Colonic mucosa (tissue), 4 donors: ENCODE measurements at regions not wholly inside any gene's neighbourhood (a gene's known extent, or its start where the extent isn't known, plus 50 kb on each side); places are given as distances from the start of the nearest gene placed in this dataset.

ENCODE experiments used
- DNase-seq: peaks from one replicate; pipeline ENCODE4 v3.0.0-alpha.2; 2020
- H3K27ac ChIP-seq: fragments of 200-600 bp; one replicate; pipeline ENCODE4 v1.8.0; 2021
- H3K27me3 ChIP-seq: fragments of 200-600 bp; one replicate; pipeline ENCODE4 v1.8.0; 2021
- H3K36me3 ChIP-seq: fragments of 200-600 bp; one replicate; pipeline ENCODE4 v1.8.0; 2021
- H3K4me1 ChIP-seq: fragments of 200-600 bp; one replicate; pipeline ENCODE4 v1.8.0; 2021; ENCODE audit warnings: mild to moderate bottlenecking
- H3K4me3 ChIP-seq: fragments of 200-600 bp; one replicate; pipeline ENCODE4 v1.8.0; 2021
- H3K9ac ChIP-seq, 2 donors: one replicate each; pipeline ENCODE4 v1.7.0; 2013; ENCODE audit warnings: control low read depth in 2 of 2, low read depth in 2 of 2, low read length in 2 of 2
- H3K9me3 ChIP-seq: fragments of 200-600 bp; one replicate; pipeline ENCODE4 v1.8.0; 2021
- CTCF ChIP-seq: fragments of 200-600 bp; IDR thresholded peaks from one replicate; pipeline ENCODE4 v1.8.0; 2022; ENCODE audit warnings: antibody characterized with exemption, mild to moderate bottlenecking
- intact Hi-C: fragments of 100-400 bp; cut with DNase I; formaldehyde crosslinking; loops from one replicate; pipeline ENCODE4 v1.14.1; 2022
- donor health status: healthy.
- donor health status: DM: no; HTN: no; CAD: no.
- donor health status: DM: no; HTN: no; CAD: no.

- no peak overlapping the region for H3K27ac ChIP-seq
- H3K4me1 ChIP-seq: no peaks in the 10 kb centered on the region
- no peak for TF ChIP-seq CTCF
- no peak overlapping the region for H3K4me3 ChIP-seq
- H3K36me3 ChIP-seq: no peaks in the 10 kb centered on the region
- H3K27me3 ChIP-seq: no peaks in the 10 kb centered on the region
- intact Hi-C loops: no loop called here
- no peak for DNase-seq
- no peaks in the 10 kb centered on the region for H3K9me3 ChIP-seq
- no peak overlapping the region for H3K9ac ChIP-seq
Observed at GRCh38 chr15:100764778-100765466, 114.7 kb upstream of the ALDH1A3 start.

GRCh38 chr15:100765467-100766241, 114.0 kb upstream of the ALDH1A3 start:
- Histone ChIP-seq H3K9ac (no peak overlapping the region), H3K36me3 (no peaks in the 10 kb centered on the region), H3K4me3 (no peak overlapping the region), H3K27ac (no peak overlapping the region), H3K27me3 (no peaks in the 10 kb centered on the region), H3K9me3 (no peaks in the 10 kb centered on the region), H3K4me1 (no peaks in the 10 kb centered on the region)
- intact Hi-C loops: no loop called here
- DNase-seq: no peak
- no peak for TF ChIP-seq CTCF

- intact Hi-C loops: no loop called here
- Histone ChIP-seq H3K4me1 (no peaks in the 10 kb centered on the region), H3K9me3 (no peaks in the 10 kb centered on the region), H3K27ac (no peak overlapping the region), H3K4me3 (no peak overlapping the region), H3K36me3 (no peaks in the 10 kb centered on the region), H3K27me3 (no peaks in the 10 kb centered on the region), H3K9ac (no peak overlapping the region)
- DNase-seq: no peak
- TF ChIP-seq CTCF: no peak
Observed at GRCh38 chr15:100766243-100767000, 113.2 kb upstream of the ALDH1A3 start.

- Histone ChIP-seq H3K4me3 (no peak overlapping the region), H3K27me3 (no peaks in the 10 kb centered on the region), H3K9me3 (no peaks in the 10 kb centered on the region), H3K36me3 (no peaks in the 10 kb centered on the region), H3K4me1 (no peaks in the 10 kb centered on the region), H3K9ac (no peak overlapping the region), H3K27ac (no peak overlapping the region)
- no peak for DNase-seq
- intact Hi-C loops: no loop called here
- no peak for TF ChIP-seq CTCF
Observed at GRCh38 chr15:100767001-100767825, 112.4 kb upstream of the ALDH1A3 start.

- H3K4me3 ChIP-seq: no peak overlapping the region
- no peak for TF ChIP-seq CTCF
- intact Hi-C loops: no loop called here
- no peaks in the 10 kb centered on the region for H3K4me1 ChIP-seq
- H3K27me3 ChIP-seq: no peaks in the 10 kb centered on the region
- DNase-seq: no peak
- no peak overlapping the region for H3K27ac ChIP-seq
- H3K9ac ChIP-seq: no peak overlapping the region
- H3K9me3 ChIP-seq: no peaks in the 10 kb centered on the region
- H3K36me3 ChIP-seq: no peaks in the 10 kb centered on the region
Observed at GRCh38 chr15:100768501-100768931, 111.1 kb upstream of the ALDH1A3 start.
